GM23338 (cell line): ENCODE measurements at regions not wholly inside any gene's neighbourhood (a gene's known extent, or its start where the extent isn't known, plus 50 kb on each side); places are given as distances from the start of the nearest gene placed in this dataset.

ENCODE experiments used
- ATAC-seq: fragments of 200-7000 bp; cut with Tn5 transposase; 3 replicates; pipeline ENCODE4 v1.9.1; 2020
- DNase-seq: peaks from one replicate; pipeline ENCODE4 v3.0.0-alpha.2; 2015; ENCODE audit warnings: low spot score
- H2AFZ ChIP-seq: fragments of 200-600 bp; sonication (generic); 2 replicates; pipeline ENCODE4 v1.8.0; 2016; ENCODE audit warnings: antibody characterized with exemption, mild to moderate bottlenecking, moderate library complexity
- H3F3A ChIP-seq: fragments of 200-600 bp; sonication (generic); replicated peaks from 2 replicates; pipeline ENCODE4 v1.8.0; 2017; ENCODE audit warnings: antibody characterized with exemption, mixed run types, low read depth
- H3K27ac ChIP-seq: fragments of 200-600 bp; sonication (generic); 2 replicates; pipeline ENCODE4 v1.6.1; 2016; ENCODE audit warnings: low read depth
- H3K27me3 ChIP-seq: fragments of 200-600 bp; sonication (generic); 2 replicates; pipeline ENCODE4 v1.8.0; 2016; ENCODE audit warnings: mild to moderate bottlenecking, mixed run types, moderate library complexity; ENCODE audit not compliant: insufficient read depth
- H3K36me3 ChIP-seq: fragments of 200-600 bp; sonication (generic); 2 replicates; pipeline ENCODE4 v1.8.0; 2016; ENCODE audit warnings: mild to moderate bottlenecking; ENCODE audit not compliant: insufficient read depth
- H3K4me1 ChIP-seq: fragments of 200-600 bp; sonication (generic); 2 replicates; pipeline ENCODE4 v1.8.0; 2016; ENCODE audit warnings: mild to moderate bottlenecking, moderate library complexity; ENCODE audit not compliant: insufficient read depth
- H3K4me2 ChIP-seq: fragments of 200-600 bp; sonication (generic); 2 replicates; pipeline ENCODE4 v1.7.1; 2017; ENCODE audit warnings: mixed run types
- H3K4me3 ChIP-seq: fragments of 200-600 bp; sonication (generic); 2 replicates; pipeline ENCODE4 v1.6.1; 2016; ENCODE audit warnings: mixed run types
- H3K79me2 ChIP-seq: fragments of 200-600 bp; sonication (generic); replicated peaks from 2 replicates; pipeline ENCODE4 v1.8.0; 2017; ENCODE audit warnings: mild to moderate bottlenecking; ENCODE audit not compliant: insufficient read depth
- H3K9me2 ChIP-seq: fragments of 200-600 bp; sonication (generic); 2 replicates; pipeline ENCODE4 v1.8.0; 2017; ENCODE audit not compliant: insufficient read depth
- H4K20me1 ChIP-seq: fragments of 200-600 bp; sonication (generic); replicated peaks from 2 replicates; pipeline ENCODE4 v1.8.0; 2017; ENCODE audit warnings: mild to moderate bottlenecking; ENCODE audit not compliant: insufficient read depth
- H3K27ac Mint-ChIP-seq: 2 replicates; pipeline ENCODE4 v1.8.0; 2020; ENCODE audit warnings: inconsistent platforms, mild to moderate bottlenecking, moderate library complexity, mixed read lengths
- H3K27me3 Mint-ChIP-seq: 3 replicates; pipeline ENCODE4 v1.8.0; 2022; ENCODE audit warnings: low read depth, mild to moderate bottlenecking, moderate library complexity, mixed read lengths, inconsistent platforms; ENCODE audit not compliant: insufficient read depth, poor library complexity
- H3K36me3 Mint-ChIP-seq: 3 replicates; pipeline ENCODE4 v1.8.0; 2021; ENCODE audit warnings: low read depth, mild to moderate bottlenecking, inconsistent platforms, moderate library complexity, mixed read lengths
- H3K4me1 Mint-ChIP-seq: 3 replicates; pipeline ENCODE4 v1.8.0; 2020; ENCODE audit warnings: mild to moderate bottlenecking, inconsistent platforms, mixed read lengths
- H3K4me3 Mint-ChIP-seq: 3 replicates; pipeline ENCODE4 v1.8.0; 2021; ENCODE audit warnings: moderate library complexity, mild to moderate bottlenecking, inconsistent platforms, mixed read lengths
- H3K9me3 Mint-ChIP-seq: 3 replicates; pipeline ENCODE4 v1.8.0; 2020; ENCODE audit warnings: moderate library complexity, mild to moderate bottlenecking, inconsistent platforms, mixed read lengths
- CREB1 ChIP-seq: fragments of 250-450 bp; sonication (Bioruptor Pico); IDR thresholded peaks from 2 replicates; pipeline ENCODE4 v1.5.0; 2020; ENCODE audit warnings: low read depth, mild to moderate bottlenecking, moderate library complexity
- POLR2AphosphoS5 ChIP-seq: IDR thresholded peaks from 2 replicates; pipeline ENCODE4 v1.6.1; 2016; ENCODE audit warnings: antibody characterized with exemption, low read depth
- STAT1 ChIP-seq: IDR thresholded peaks from one replicate; pipeline ENCODE4 v1.6.1; 2016; ENCODE audit warnings: antibody characterized with exemption; ENCODE audit not compliant: unreplicated experiment
- ZNF114 ChIP-seq: fragments of 250-450 bp; sonication (Bioruptor Pico); IDR thresholded peaks from 2 replicates; pipeline ENCODE4 v1.5.0; 2020; ENCODE audit warnings: mild to moderate bottlenecking, moderate library complexity
- TF ChIP-seq, protein P1 (sequence below): IDR thresholded peaks from 2 replicates; pipeline ENCODE4 v1.6.1; 2016; ENCODE audit warnings: antibody characterized with exemption
- TF ChIP-seq, protein P2 (sequence below): fragments of 250-450 bp; sonication (Bioruptor Pico); IDR thresholded peaks from 2 replicates; pipeline ENCODE4 v1.5.0; 2020; ENCODE audit warnings: mild to moderate bottlenecking, moderate library complexity

DNA sequence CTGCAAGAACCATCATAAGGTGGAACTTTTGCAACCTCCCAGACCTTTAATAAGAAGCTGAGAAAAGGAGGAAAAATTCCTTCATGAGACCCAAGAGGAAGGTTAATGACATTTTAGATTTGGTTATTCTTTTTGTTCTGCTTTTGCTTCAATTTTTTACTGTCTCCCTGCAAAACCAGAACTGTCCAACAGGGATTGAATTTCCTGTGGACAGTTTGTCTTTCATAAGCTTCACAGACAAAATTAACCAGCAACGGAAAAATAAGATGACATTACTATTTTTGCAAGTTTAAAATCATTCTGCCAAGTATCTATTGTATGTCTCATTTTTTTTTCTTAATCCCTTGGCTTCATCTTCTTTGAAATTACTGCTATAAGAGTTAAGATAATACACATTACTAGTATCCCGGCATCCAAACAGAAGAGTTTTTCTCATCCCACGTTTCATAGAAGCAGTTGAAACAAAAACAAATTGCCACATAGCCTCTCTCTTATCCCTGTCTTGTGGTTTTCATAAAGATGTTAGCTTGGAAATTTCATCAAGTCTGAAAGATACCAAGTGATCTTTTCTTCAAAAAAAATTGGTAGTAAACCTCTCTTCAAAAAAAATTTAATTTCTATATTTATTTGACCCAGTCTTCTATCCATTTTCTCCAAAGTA is 465.3 kb upstream of the PTBP2 start (continued):
- TF ChIP-seq, protein P1, sequence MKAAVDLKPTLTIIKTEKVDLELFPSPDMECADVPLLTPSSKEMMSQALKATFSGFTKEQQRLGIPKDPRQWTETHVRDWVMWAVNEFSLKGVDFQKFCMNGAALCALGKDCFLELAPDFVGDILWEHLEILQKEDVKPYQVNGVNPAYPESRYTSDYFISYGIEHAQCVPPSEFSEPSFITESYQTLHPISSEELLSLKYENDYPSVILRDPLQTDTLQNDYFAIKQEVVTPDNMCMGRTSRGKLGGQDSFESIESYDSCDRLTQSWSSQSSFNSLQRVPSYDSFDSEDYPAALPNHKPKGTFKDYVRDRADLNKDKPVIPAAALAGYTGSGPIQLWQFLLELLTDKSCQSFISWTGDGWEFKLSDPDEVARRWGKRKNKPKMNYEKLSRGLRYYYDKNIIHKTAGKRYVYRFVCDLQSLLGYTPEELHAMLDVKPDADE: no peak
- no peak for TF ChIP-seq CREB1 (CRISPR knock-in tag)
- TF ChIP-seq STAT1: no peak
- TF ChIP-seq POLR2AphosphoS5: no peak

DNA sequence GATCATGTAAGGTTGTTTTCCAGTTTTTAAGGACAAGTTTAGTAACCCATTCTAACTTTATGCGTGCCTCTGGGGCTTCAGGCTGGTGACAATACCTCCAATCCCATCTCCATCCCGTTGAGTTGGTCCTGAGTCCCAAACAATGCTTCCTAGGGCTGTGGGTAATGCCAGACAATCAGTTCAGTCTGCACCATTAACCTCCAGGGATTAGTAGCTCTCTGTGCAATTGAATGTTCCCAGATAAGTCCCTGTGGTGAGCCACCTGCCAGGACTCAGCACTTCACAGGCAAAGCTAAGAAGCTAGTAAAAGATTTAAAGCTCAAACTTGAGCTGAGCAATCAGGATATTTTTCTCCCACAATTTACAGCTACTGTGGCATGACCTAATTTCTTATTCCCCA is 462.2 kb upstream of the PTBP2 start:
- Histone ChIP-seq H3K4me3 (no peak overlapping the region), H3K79me2 (no peaks in the 10 kb centered on the region), H2AFZ (no peak overlapping the region), H3K27ac (no peak overlapping the region), H3K9me2 (no peaks in the 10 kb centered on the region), H4K20me1 (no peaks in the 10 kb centered on the region), H3K4me2 (no peak overlapping the region), H3K4me1 (no peaks in the 10 kb centered on the region), H3F3A (no peaks in the 10 kb centered on the region), H3K36me3 (no peaks in the 10 kb centered on the region), H3K27me3 (no peaks in the 10 kb centered on the region)
- no peak overlapping the region for H3K4me3 Mint-ChIP-seq
- H3K27me3 Mint-ChIP-seq: peaks cover 4% of the 10 kb centered on the region
- peak; percentile 2 for DNase-seq
- H3K36me3 Mint-ChIP-seq: no peaks in the 10 kb centered on the region; the same call in 2 of the 3 replicates
- ATAC-seq: peak; percentile 94
- H3K9me3 Mint-ChIP-seq: peaks cover 2% of the 10 kb centered on the region; the same call in 2 of the 3 replicates
- H3K27ac Mint-ChIP-seq: no peak overlapping the region
- TF ChIP-seq ZNF114 (CRISPR knock-in tag) (0 out of 2 replicates have a peak, but pooled peaks have one; percentile 69), CREB1 (CRISPR knock-in tag) (no peak)
- TF ChIP-seq, protein P2, sequence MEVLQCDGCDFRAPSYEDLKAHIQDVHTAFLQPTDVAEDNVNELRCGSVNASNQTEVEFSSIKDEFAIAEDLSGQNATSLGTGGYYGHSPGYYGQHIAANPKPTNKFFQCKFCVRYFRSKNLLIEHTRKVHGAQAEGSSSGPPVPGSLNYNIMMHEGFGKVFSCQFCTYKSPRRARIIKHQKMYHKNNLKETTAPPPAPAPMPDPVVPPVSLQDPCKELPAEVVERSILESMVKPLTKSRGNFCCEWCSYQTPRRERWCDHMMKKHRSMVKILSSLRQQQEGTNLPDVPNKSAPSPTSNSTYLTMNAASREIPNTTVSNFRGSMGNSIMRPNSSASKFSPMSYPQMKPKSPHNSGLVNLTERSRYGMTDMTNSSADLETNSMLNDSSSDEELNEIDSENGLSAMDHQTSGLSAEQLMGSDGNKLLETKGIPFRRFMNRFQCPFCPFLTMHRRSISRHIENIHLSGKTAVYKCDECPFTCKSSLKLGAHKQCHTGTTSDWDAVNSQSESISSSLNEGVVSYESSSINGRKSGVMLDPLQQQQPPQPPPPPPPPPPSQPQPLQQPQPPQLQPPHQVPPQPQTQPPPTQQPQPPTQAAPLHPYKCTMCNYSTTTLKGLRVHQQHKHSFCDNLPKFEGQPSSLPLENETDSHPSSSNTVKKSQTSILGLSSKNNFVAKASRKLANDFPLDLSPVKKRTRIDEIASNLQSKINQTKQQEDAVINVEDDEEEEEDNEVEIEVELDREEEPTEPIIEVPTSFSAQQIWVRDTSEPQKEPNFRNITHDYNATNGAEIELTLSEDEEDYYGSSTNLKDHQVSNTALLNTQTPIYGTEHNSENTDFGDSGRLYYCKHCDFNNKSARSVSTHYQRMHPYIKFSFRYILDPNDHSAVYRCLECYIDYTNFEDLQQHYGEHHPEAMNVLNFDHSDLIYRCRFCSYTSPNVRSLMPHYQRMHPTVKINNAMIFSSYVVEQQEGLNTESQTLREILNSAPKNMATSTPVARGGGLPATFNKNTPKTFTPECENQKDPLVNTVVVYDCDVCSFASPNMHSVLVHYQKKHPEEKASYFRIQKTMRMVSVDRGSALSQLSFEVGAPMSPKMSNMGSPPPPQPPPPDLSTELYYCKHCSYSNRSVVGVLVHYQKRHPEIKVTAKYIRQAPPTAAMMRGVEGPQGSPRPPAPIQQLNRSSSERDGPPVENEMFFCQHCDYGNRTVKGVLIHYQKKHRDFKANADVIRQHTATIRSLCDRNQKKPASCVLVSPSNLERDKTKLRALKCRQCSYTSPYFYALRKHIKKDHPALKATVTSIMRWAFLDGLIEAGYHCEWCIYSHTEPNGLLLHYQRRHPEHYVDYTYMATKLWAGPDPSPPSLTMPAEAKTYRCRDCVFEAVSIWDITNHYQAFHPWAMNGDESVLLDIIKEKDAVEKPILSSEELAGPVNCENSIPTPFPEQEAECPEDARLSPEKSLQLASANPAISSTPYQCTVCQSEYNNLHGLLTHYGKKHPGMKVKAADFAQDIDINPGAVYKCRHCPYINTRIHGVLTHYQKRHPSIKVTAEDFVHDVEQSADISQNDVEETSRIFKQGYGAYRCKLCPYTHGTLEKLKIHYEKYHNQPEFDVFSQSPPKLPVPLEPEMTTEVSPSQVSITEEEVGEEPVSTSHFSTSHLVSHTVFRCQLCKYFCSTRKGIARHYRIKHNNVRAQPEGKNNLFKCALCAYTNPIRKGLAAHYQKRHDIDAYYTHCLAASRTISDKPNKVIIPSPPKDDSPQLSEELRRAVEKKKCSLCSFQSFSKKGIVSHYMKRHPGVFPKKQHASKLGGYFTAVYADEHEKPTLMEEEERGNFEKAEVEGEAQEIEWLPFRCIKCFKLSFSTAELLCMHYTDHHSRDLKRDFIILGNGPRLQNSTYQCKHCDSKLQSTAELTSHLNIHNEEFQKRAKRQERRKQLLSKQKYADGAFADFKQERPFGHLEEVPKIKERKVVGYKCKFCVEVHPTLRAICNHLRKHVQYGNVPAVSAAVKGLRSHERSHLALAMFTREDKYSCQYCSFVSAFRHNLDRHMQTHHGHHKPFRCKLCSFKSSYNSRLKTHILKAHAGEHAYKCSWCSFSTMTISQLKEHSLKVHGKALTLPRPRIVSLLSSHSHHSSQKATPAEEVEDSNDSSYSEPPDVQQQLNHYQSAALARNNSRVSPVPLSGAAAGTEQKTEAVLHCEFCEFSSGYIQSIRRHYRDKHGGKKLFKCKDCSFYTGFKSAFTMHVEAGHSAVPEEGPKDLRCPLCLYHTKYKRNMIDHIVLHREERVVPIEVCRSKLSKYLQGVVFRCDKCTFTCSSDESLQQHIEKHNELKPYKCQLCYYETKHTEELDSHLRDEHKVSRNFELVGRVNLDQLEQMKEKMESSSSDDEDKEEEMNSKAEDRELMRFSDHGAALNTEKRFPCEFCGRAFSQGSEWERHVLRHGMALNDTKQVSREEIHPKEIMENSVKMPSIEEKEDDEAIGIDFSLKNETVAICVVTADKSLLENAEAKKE: peak; percentile 77
- H3K4me1 Mint-ChIP-seq: peaks cover 3% of the 10 kb centered on the region
